GM23338 (cell line): ENCODE measurements at regions not wholly inside any gene's neighbourhood (a gene's known extent, or its start where the extent isn't known, plus 50 kb on each side); places are given as distances from the start of the nearest gene placed in this dataset.

Source experiments
- ATAC-seq: fragments of 200-7000 bp; cut with Tn5 transposase; 3 replicates; pipeline ENCODE4 v1.9.1; 2020
- DNase-seq: peaks from one replicate; pipeline ENCODE4 v3.0.0-alpha.2; 2015; ENCODE audit warnings: low spot score
- H2AFZ ChIP-seq: fragments of 200-600 bp; sonication (generic); 2 replicates; pipeline ENCODE4 v1.8.0; 2016; ENCODE audit warnings: antibody characterized with exemption, mild to moderate bottlenecking, moderate library complexity
- H3F3A ChIP-seq: fragments of 200-600 bp; sonication (generic); replicated peaks from 2 replicates; pipeline ENCODE4 v1.8.0; 2017; ENCODE audit warnings: antibody characterized with exemption, mixed run types, low read depth
- H3K27ac ChIP-seq: fragments of 200-600 bp; sonication (generic); 2 replicates; pipeline ENCODE4 v1.6.1; 2016; ENCODE audit warnings: low read depth
- H3K27me3 ChIP-seq: fragments of 200-600 bp; sonication (generic); 2 replicates; pipeline ENCODE4 v1.8.0; 2016; ENCODE audit warnings: mild to moderate bottlenecking, mixed run types, moderate library complexity; ENCODE audit not compliant: insufficient read depth
- H3K36me3 ChIP-seq: fragments of 200-600 bp; sonication (generic); 2 replicates; pipeline ENCODE4 v1.8.0; 2016; ENCODE audit warnings: mild to moderate bottlenecking; ENCODE audit not compliant: insufficient read depth
- H3K4me1 ChIP-seq: fragments of 200-600 bp; sonication (generic); 2 replicates; pipeline ENCODE4 v1.8.0; 2016; ENCODE audit warnings: mild to moderate bottlenecking, moderate library complexity; ENCODE audit not compliant: insufficient read depth
- H3K4me2 ChIP-seq: fragments of 200-600 bp; sonication (generic); 2 replicates; pipeline ENCODE4 v1.7.1; 2017; ENCODE audit warnings: mixed run types
- H3K4me3 ChIP-seq: fragments of 200-600 bp; sonication (generic); 2 replicates; pipeline ENCODE4 v1.6.1; 2016; ENCODE audit warnings: mixed run types
- H3K79me2 ChIP-seq: fragments of 200-600 bp; sonication (generic); replicated peaks from 2 replicates; pipeline ENCODE4 v1.8.0; 2017; ENCODE audit warnings: mild to moderate bottlenecking; ENCODE audit not compliant: insufficient read depth
- H3K9me2 ChIP-seq: fragments of 200-600 bp; sonication (generic); 2 replicates; pipeline ENCODE4 v1.8.0; 2017; ENCODE audit not compliant: insufficient read depth
- H4K20me1 ChIP-seq: fragments of 200-600 bp; sonication (generic); replicated peaks from 2 replicates; pipeline ENCODE4 v1.8.0; 2017; ENCODE audit warnings: mild to moderate bottlenecking; ENCODE audit not compliant: insufficient read depth
- H3K27ac Mint-ChIP-seq: 2 replicates; pipeline ENCODE4 v1.8.0; 2020; ENCODE audit warnings: inconsistent platforms, mild to moderate bottlenecking, moderate library complexity, mixed read lengths
- H3K27me3 Mint-ChIP-seq: 3 replicates; pipeline ENCODE4 v1.8.0; 2022; ENCODE audit warnings: low read depth, mild to moderate bottlenecking, moderate library complexity, mixed read lengths, inconsistent platforms; ENCODE audit not compliant: insufficient read depth, poor library complexity
- H3K36me3 Mint-ChIP-seq: 3 replicates; pipeline ENCODE4 v1.8.0; 2021; ENCODE audit warnings: low read depth, mild to moderate bottlenecking, inconsistent platforms, moderate library complexity, mixed read lengths
- H3K4me1 Mint-ChIP-seq: 3 replicates; pipeline ENCODE4 v1.8.0; 2020; ENCODE audit warnings: mild to moderate bottlenecking, inconsistent platforms, mixed read lengths
- H3K4me3 Mint-ChIP-seq: 3 replicates; pipeline ENCODE4 v1.8.0; 2021; ENCODE audit warnings: moderate library complexity, mild to moderate bottlenecking, inconsistent platforms, mixed read lengths
- H3K9me3 Mint-ChIP-seq: 3 replicates; pipeline ENCODE4 v1.8.0; 2020; ENCODE audit warnings: moderate library complexity, mild to moderate bottlenecking, inconsistent platforms, mixed read lengths
- CREB1 ChIP-seq: fragments of 250-450 bp; sonication (Bioruptor Pico); IDR thresholded peaks from 2 replicates; pipeline ENCODE4 v1.5.0; 2020; ENCODE audit warnings: low read depth, mild to moderate bottlenecking, moderate library complexity
- EZH2 ChIP-seq: fragments of 200-600 bp; sonication (generic); IDR thresholded peaks from one replicate; pipeline ENCODE4 v1.8.0; 2017; ENCODE audit warnings: antibody characterized with exemption, mild to moderate bottlenecking, low read depth; ENCODE audit not compliant: unreplicated experiment
- STAT1 ChIP-seq: IDR thresholded peaks from one replicate; pipeline ENCODE4 v1.6.1; 2016; ENCODE audit warnings: antibody characterized with exemption; ENCODE audit not compliant: unreplicated experiment
- TF ChIP-seq, protein P1 (sequence below): fragments of 250-450 bp; sonication (Bioruptor Pico); IDR thresholded peaks from 2 replicates; pipeline ENCODE4 v1.5.0; 2020; ENCODE audit warnings: mild to moderate bottlenecking, moderate library complexity

DNA sequence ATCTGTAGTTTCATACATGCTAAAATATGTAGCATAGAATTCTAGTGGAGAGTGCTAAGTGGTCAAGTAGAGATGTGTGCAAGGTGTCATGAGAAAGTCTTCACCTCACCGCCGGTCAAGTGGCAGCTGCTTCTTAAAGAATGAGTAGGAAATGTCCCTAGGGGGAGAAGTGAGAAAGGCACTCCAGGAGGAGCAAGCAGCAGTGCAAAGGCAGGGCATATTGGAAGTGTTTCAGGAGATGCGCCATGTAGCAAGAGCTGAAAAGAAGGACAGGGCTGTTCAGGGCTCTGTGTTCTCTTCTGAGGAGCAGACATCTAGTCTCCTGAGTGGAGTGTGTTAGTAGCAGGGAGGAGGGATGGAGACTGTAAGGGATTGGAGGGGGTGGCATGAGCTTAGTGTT, 312.4 kb upstream of the SEMA6D start (continued):
- TF ChIP-seq EZH2 (no peak), STAT1 (no peak), CREB1 (CRISPR knock-in tag) (no peak)

DNA sequence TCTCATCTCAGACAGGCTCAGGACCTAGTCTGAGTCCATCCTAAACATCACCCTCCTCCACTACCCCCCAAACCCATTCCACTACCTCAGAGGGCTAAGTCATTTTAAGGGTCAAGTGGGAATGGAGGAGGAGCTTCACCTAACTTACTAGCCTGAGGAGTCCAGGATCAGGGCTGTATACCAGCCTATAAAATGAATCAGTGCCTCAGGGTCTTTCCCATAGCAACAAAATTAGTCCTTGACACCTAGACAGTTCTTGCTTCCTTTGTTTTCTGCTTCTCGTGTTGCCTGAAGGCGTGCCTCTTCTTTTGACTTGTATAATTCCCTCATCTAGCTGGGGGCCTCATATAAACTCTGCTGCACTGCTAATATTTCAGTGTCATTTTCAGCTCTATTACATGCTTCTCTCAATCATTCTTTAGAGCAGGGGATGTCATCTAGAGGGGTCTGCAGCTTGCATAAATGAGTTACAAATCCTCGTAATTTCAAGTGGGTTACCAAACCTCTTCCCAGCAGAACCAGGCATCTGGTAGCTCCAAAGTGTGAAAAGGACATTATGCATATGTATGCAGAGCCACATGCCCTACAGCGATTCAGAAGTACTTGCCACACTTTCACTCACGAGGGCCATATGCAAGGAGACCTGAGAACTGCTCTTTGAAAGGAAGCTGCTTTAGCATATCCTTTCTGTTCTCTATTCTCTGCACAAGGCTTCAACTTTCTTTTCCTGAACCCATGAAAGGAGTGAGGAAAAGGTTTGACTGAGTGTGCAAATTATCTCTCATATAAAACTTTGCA, 311.7 kb upstream of the SEMA6D start:
- no peak for TF ChIP-seq EZH2
- TF ChIP-seq, protein P1, sequence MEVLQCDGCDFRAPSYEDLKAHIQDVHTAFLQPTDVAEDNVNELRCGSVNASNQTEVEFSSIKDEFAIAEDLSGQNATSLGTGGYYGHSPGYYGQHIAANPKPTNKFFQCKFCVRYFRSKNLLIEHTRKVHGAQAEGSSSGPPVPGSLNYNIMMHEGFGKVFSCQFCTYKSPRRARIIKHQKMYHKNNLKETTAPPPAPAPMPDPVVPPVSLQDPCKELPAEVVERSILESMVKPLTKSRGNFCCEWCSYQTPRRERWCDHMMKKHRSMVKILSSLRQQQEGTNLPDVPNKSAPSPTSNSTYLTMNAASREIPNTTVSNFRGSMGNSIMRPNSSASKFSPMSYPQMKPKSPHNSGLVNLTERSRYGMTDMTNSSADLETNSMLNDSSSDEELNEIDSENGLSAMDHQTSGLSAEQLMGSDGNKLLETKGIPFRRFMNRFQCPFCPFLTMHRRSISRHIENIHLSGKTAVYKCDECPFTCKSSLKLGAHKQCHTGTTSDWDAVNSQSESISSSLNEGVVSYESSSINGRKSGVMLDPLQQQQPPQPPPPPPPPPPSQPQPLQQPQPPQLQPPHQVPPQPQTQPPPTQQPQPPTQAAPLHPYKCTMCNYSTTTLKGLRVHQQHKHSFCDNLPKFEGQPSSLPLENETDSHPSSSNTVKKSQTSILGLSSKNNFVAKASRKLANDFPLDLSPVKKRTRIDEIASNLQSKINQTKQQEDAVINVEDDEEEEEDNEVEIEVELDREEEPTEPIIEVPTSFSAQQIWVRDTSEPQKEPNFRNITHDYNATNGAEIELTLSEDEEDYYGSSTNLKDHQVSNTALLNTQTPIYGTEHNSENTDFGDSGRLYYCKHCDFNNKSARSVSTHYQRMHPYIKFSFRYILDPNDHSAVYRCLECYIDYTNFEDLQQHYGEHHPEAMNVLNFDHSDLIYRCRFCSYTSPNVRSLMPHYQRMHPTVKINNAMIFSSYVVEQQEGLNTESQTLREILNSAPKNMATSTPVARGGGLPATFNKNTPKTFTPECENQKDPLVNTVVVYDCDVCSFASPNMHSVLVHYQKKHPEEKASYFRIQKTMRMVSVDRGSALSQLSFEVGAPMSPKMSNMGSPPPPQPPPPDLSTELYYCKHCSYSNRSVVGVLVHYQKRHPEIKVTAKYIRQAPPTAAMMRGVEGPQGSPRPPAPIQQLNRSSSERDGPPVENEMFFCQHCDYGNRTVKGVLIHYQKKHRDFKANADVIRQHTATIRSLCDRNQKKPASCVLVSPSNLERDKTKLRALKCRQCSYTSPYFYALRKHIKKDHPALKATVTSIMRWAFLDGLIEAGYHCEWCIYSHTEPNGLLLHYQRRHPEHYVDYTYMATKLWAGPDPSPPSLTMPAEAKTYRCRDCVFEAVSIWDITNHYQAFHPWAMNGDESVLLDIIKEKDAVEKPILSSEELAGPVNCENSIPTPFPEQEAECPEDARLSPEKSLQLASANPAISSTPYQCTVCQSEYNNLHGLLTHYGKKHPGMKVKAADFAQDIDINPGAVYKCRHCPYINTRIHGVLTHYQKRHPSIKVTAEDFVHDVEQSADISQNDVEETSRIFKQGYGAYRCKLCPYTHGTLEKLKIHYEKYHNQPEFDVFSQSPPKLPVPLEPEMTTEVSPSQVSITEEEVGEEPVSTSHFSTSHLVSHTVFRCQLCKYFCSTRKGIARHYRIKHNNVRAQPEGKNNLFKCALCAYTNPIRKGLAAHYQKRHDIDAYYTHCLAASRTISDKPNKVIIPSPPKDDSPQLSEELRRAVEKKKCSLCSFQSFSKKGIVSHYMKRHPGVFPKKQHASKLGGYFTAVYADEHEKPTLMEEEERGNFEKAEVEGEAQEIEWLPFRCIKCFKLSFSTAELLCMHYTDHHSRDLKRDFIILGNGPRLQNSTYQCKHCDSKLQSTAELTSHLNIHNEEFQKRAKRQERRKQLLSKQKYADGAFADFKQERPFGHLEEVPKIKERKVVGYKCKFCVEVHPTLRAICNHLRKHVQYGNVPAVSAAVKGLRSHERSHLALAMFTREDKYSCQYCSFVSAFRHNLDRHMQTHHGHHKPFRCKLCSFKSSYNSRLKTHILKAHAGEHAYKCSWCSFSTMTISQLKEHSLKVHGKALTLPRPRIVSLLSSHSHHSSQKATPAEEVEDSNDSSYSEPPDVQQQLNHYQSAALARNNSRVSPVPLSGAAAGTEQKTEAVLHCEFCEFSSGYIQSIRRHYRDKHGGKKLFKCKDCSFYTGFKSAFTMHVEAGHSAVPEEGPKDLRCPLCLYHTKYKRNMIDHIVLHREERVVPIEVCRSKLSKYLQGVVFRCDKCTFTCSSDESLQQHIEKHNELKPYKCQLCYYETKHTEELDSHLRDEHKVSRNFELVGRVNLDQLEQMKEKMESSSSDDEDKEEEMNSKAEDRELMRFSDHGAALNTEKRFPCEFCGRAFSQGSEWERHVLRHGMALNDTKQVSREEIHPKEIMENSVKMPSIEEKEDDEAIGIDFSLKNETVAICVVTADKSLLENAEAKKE (CRISPR knock-in tag): 0 out of 2 replicates have a peak, but pooled peaks have one; percentile 33
- no peaks in the 10 kb centered on the region; the same call in 2 of the 3 replicates for H3K9me3 Mint-ChIP-seq
- H3K27ac Mint-ChIP-seq: no peak overlapping the region
- peaks cover 42% of the 10 kb centered on the region for H3K4me1 Mint-ChIP-seq
- H3F3A ChIP-seq: no peaks in the 10 kb centered on the region
- H3K9me2 ChIP-seq: 0 out of 2 replicates have a peak, but pooled peaks cover 4% of the 10 kb centered on the region
- no peak overlapping the region for H2AFZ ChIP-seq
- H3K4me1 ChIP-seq: peaks cover 33% of the 10 kb centered on the region
- no peaks in the 10 kb centered on the region for H3K79me2 ChIP-seq
- ATAC-seq (peak; percentile 54; the same call in 2 of the 3 replicates), DNase-seq (peak; percentile 15)
- no peak overlapping the region for H3K4me3 Mint-ChIP-seq
- no peaks in the 10 kb centered on the region for H3K36me3 ChIP-seq
- H3K27ac ChIP-seq: no peak overlapping the region
- peak overlapping the region; percentile 38; the same call in 1 of the 2 replicates for H3K4me2 ChIP-seq
- H4K20me1 ChIP-seq: no peaks in the 10 kb centered on the region
- H3K4me3 ChIP-seq: no peak overlapping the region
- H3K36me3 Mint-ChIP-seq: no peaks in the 10 kb centered on the region
- H3K27me3 ChIP-seq: no peaks in the 10 kb centered on the region
- H3K27me3 Mint-ChIP-seq: peaks cover 5% of the 10 kb centered on the region
